ENCODE measurements at regions not wholly inside any gene's neighbourhood (a gene's known extent, or its start where the extent isn't known, plus 50 kb on each side); places are given as distances from the start of the nearest gene placed in this dataset.

GRCh38 chr4:122555216-122555615 is 65.7 kb downstream of the IL21 start:
- DNase-seq (ENCODE audit: low spot score), result no peak

- DNase-seq (ENCODE audit: low spot score), result no peak
Measured at GRCh38 chr4:122553432-122553831, 67.4 kb downstream of the IL21 start.

- no peak for DNase-seq (ENCODE audit: low spot score)
Measured at GRCh38 chr4:122552898-122553297, 68.0 kb downstream of the IL21 start.

- no peak for DNase-seq (ENCODE audit: low spot score)
Measured at GRCh38 chr4:122548886-122549630, 71.8 kb downstream of the IL21 start.

- peak; percentile 39 for DNase-seq (ENCODE audit: low spot score)
Measured at GRCh38 chr4:122548452-122548851, 72.4 kb downstream of the IL21 start.

GRCh38 chr4:122542411-122543236 is 78.2 kb downstream of the IL21 start:
- no peak for DNase-seq (ENCODE audit: low spot score)

- no peak for DNase-seq (ENCODE audit: low spot score)
Measured at GRCh38 chr4:122541996-122542395, 78.9 kb downstream of the IL21 start.

- no peak for DNase-seq (ENCODE audit: low spot score)
Measured at GRCh38 chr4:122540838-122541237, 80.0 kb downstream of the IL21 start.

- DNase-seq (ENCODE audit: low spot score), result peak; percentile 61
Measured at GRCh38 chr4:122539861-122540465, 80.9 kb downstream of the IL21 start.

GRCh38 chr4:122537388-122538135 is 81.0 kb upstream of the IL2 start:
- DNase-seq (ENCODE audit: low spot score), result no peak

- no peak for DNase-seq (ENCODE audit: low spot score)
Measured at GRCh38 chr4:122536001-122536400, 79.5 kb upstream of the IL2 start.

- no peak for DNase-seq (ENCODE audit: low spot score)
Measured at GRCh38 chr4:122534776-122535175, 78.3 kb upstream of the IL2 start.

GRCh38 chr4:122533841-122534240 is 77.3 kb upstream of the IL2 start:
- no peak for DNase-seq (ENCODE audit: low spot score)

GRCh38 chr4:122532766-122533165 is 76.2 kb upstream of the IL2 start:
- no peak for DNase-seq (ENCODE audit: low spot score)

GRCh38 chr4:122531514-122531913 is 75.0 kb upstream of the IL2 start:
- no peak for DNase-seq (ENCODE audit: low spot score)

GRCh38 chr4:122531038-122531437 is 74.5 kb upstream of the IL2 start:
- DNase-seq (ENCODE audit: low spot score), result no peak

- DNase-seq (ENCODE audit: low spot score), result no peak
Measured at GRCh38 chr4:122528879-122529278, 72.4 kb upstream of the IL2 start.

- no peak for DNase-seq (ENCODE audit: low spot score)
Measured at GRCh38 chr4:122525865-122526264, 69.3 kb upstream of the IL2 start.

GRCh38 chr4:122524176-122524575 is 67.7 kb upstream of the IL2 start:
- no peak for DNase-seq (ENCODE audit: low spot score)

GRCh38 chr4:122522944-122523343 is 66.4 kb upstream of the IL2 start:
- no peak for DNase-seq (ENCODE audit: low spot score)

GRCh38 chr4:122517345-122517744 is 60.8 kb upstream of the IL2 start:
- DNase-seq (ENCODE audit: low spot score), result no peak

GRCh38 chr4:122516376-122516775 is 59.9 kb upstream of the IL2 start:
- DNase-seq (ENCODE audit: low spot score), result no peak
